SK-N-SH (cell line): ENCODE measurements at regions not wholly inside any gene's neighbourhood (a gene's known extent, or its start where the extent isn't known, plus 50 kb on each side); places are given as distances from the start of the nearest gene placed in this dataset.

ENCODE experiments used
- CHD2 ChIP-seq: fragments of 150-350 bp; IDR thresholded peaks from 2 replicates; pipeline ENCODE4 v1.6.1; 2018; ENCODE audit warnings: low read length; ENCODE audit not compliant: partially characterized antibody
- FOXM1 ChIP-seq: IDR thresholded peaks from 2 replicates; pipeline ENCODE4 v1.4.0; 2012; ENCODE audit warnings: low read depth, mild to moderate bottlenecking
- MXI1 ChIP-seq: IDR thresholded peaks from 2 replicates; pipeline ENCODE4 v1.6.1; 2012; ENCODE audit warnings: mild to moderate bottlenecking, low read depth, low read length, improper control_type of control experiment
- NFIC ChIP-seq: IDR thresholded peaks from 2 replicates; pipeline ENCODE4 v1.4.0; 2012; ENCODE audit warnings: borderline replicate concordance
- TAF1 ChIP-seq: IDR thresholded peaks from 2 replicates; pipeline ENCODE4 v1.6.1; 2012; ENCODE audit warnings: low read depth, mild to moderate bottlenecking, low read length, moderate library complexity, borderline replicate concordance
- TCF12 ChIP-seq: IDR thresholded peaks from 2 replicates; pipeline ENCODE4 v1.4.0; 2012
- TF ChIP-seq, protein P1 (sequence below): fragments of 200-600 bp; sonication (generic); IDR thresholded peaks from 2 replicates; pipeline ENCODE4 v1.6.1; 2017; ENCODE audit warnings: antibody characterized with exemption, mild to moderate bottlenecking, moderate library complexity
- TF ChIP-seq, protein P2 (sequence below): IDR thresholded peaks from 2 replicates; pipeline ENCODE4 v1.4.0; 2012; ENCODE audit warnings: low read depth, borderline replicate concordance
- TF ChIP-seq, protein P3 (sequence below): IDR thresholded peaks from 2 replicates; pipeline ENCODE4 v1.4.0; 2012; ENCODE audit warnings: low read depth
- TF ChIP-seq, protein P4 (sequence below): IDR thresholded peaks from 2 replicates; pipeline ENCODE4 v1.6.1; 2012; ENCODE audit warnings: mild to moderate bottlenecking, low read depth, low read length, moderate library complexity

DNA sequence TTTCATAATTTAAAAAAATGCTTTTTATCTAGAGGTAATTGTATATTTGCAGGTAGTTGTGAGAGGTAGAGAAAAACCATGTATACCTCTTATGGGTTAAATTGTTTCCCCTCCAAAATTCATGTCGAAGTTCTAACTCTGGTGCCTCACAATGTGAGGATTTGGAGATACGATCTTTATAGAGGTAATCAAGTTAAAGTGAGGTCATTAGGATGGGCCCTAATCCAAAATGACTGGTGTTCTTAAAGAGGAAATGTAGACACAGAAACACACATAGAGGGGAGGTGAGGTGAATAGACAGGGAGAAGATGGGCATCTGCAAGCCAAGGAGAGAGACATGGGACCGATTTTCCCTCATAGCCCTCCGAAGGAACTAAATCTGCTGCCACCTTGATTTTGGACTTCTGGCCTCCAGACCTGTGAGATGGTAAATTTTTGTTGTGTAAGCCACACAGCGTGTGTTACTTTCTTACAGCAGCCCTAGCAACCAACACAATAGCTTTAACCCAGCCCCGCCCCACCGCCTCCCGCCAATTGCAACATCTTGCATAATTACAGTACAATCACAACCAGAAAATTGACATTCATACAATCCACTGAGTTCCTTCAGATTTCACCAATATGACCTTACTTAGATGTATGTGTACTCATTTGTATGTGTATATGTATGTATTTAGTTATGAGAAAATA is 208.9 kb downstream of the MIB1 start:
- TF ChIP-seq, protein P1, sequence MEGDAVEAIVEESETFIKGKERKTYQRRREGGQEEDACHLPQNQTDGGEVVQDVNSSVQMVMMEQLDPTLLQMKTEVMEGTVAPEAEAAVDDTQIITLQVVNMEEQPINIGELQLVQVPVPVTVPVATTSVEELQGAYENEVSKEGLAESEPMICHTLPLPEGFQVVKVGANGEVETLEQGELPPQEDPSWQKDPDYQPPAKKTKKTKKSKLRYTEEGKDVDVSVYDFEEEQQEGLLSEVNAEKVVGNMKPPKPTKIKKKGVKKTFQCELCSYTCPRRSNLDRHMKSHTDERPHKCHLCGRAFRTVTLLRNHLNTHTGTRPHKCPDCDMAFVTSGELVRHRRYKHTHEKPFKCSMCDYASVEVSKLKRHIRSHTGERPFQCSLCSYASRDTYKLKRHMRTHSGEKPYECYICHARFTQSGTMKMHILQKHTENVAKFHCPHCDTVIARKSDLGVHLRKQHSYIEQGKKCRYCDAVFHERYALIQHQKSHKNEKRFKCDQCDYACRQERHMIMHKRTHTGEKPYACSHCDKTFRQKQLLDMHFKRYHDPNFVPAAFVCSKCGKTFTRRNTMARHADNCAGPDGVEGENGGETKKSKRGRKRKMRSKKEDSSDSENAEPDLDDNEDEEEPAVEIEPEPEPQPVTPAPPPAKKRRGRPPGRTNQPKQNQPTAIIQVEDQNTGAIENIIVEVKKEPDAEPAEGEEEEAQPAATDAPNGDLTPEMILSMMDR: no peak
- no peak for TF ChIP-seq CHD2
- TF ChIP-seq, protein P2, sequence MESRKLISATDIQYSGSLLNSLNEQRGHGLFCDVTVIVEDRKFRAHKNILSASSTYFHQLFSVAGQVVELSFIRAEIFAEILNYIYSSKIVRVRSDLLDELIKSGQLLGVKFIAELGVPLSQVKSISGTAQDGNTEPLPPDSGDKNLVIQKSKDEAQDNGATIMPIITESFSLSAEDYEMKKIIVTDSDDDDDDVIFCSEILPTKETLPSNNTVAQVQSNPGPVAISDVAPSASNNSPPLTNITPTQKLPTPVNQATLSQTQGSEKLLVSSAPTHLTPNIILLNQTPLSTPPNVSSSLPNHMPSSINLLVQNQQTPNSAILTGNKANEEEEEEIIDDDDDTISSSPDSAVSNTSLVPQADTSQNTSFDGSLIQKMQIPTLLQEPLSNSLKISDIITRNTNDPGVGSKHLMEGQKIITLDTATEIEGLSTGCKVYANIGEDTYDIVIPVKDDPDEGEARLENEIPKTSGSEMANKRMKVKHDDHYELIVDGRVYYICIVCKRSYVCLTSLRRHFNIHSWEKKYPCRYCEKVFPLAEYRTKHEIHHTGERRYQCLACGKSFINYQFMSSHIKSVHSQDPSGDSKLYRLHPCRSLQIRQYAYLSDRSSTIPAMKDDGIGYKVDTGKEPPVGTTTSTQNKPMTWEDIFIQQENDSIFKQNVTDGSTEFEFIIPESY: no peak
- no peak for TF ChIP-seq TAF1
- no peak for TF ChIP-seq FOXM1
- TF ChIP-seq TCF12: no peak
- TF ChIP-seq, protein P3, sequence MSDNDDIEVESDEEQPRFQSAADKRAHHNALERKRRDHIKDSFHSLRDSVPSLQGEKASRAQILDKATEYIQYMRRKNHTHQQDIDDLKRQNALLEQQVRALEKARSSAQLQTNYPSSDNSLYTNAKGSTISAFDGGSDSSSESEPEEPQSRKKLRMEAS: no peak
- TF ChIP-seq, protein P4, sequence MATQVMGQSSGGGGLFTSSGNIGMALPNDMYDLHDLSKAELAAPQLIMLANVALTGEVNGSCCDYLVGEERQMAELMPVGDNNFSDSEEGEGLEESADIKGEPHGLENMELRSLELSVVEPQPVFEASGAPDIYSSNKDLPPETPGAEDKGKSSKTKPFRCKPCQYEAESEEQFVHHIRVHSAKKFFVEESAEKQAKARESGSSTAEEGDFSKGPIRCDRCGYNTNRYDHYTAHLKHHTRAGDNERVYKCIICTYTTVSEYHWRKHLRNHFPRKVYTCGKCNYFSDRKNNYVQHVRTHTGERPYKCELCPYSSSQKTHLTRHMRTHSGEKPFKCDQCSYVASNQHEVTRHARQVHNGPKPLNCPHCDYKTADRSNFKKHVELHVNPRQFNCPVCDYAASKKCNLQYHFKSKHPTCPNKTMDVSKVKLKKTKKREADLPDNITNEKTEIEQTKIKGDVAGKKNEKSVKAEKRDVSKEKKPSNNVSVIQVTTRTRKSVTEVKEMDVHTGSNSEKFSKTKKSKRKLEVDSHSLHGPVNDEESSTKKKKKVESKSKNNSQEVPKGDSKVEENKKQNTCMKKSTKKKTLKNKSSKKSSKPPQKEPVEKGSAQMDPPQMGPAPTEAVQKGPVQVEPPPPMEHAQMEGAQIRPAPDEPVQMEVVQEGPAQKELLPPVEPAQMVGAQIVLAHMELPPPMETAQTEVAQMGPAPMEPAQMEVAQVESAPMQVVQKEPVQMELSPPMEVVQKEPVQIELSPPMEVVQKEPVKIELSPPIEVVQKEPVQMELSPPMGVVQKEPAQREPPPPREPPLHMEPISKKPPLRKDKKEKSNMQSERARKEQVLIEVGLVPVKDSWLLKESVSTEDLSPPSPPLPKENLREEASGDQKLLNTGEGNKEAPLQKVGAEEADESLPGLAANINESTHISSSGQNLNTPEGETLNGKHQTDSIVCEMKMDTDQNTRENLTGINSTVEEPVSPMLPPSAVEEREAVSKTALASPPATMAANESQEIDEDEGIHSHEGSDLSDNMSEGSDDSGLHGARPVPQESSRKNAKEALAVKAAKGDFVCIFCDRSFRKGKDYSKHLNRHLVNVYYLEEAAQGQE: no peak
- no peak for TF ChIP-seq NFIC
- no peak for TF ChIP-seq MXI1
